GM12874 (cell line): ENCODE measurements at regions not wholly inside any gene's neighbourhood (a gene's known extent, or its start where the extent isn't known, plus 50 kb on each side); places are given as distances from the start of the nearest gene placed in this dataset.

Source experiments
- CTCF ChIP-seq: IDR thresholded peaks from 2 replicates; pipeline ENCODE4 v1.5.1; 2011; ENCODE audit warnings: low read depth, mild to moderate bottlenecking, control low read depth, low read length, moderate library complexity; ENCODE audit not compliant: insufficient read depth

- TF ChIP-seq CTCF = no peak
Observed at GRCh38 chr4:95660719-95661118, 111.9 kb upstream of the UNC5C start.

DNA sequence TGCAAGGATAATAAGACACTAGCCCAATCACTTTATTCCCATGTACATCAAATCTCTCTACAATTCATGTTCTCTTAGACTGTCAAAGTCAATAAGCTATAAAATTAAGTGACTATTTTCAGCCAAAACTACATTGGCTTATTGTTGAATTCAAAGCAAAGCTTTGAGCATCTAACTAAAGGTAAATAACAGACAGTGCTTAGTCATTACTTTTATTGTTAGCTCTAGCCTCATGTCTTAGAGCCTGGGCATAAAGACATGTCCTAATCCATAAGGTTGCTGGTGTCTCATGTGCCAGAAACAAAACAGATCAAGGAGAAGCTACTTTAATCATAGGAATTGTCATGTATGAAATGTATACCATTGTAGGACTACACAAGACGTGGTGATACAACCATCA lies 103.1 kb upstream of the UNC5C start:
- TF ChIP-seq CTCF = no peak

DNA sequence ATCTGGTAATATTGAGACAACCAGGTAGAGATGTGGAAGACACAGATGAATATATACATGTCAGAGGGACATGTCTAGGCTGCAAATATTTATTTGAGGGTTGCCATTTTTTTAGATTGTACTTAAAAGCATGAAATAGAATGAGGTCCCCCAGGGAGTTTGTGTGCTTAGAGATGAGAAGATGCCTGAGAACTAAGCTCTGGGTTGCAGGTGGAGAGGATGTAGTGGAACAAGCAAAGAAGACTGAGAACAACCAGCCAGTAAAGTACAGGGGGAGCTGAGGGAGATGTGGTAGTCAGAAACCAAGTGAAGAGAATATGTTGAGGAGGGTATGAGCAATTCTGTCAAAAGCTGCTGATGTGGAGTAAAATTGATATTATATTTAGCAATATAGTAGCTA lies 95.6 kb upstream of the UNC5C start:
- no peak for TF ChIP-seq CTCF

DNA sequence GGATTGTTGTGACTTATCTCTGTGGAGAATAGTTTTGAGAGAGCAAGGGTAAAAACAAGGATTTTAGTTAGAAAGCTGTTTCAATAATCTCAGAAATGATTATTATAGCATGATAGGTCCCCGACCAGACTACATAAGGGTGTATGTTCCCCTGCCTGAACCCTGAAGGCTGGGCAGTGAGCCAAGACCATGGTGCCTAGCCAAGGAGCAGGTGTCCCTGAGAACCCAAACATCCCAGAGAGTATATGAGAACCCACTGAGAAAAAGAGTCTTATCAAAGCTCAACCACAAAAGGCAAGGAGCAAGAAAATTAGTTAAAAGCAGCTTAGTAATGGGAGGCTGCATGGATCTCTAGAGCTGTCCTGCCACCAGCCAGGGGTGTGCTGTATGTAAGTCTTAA lies 94.9 kb upstream of the UNC5C start:
- TF ChIP-seq CTCF = no peak

DNA sequence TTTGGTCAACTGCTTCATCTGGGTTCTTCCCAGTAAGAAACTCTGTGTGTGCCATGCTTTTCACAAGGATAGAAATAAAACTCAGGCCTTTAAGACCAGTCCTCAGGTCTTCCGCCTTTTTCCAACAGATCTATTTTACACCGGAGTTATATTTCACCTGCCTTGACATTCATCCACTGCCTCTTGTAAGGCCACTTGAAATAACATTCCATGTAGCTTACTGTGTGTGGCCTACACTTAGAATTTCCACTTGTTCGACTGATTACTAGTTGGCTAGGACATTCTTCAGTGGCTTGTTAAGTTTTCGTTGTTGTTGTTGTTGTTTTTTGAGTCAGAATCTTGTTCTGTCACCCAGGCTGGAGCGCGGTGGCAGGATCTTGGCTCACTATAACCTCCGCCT lies 92.8 kb upstream of the UNC5C start:
- TF ChIP-seq CTCF = no peak

- no peak for TF ChIP-seq CTCF
Observed at GRCh38 chr4:95640311-95640710, 91.5 kb upstream of the UNC5C start.

DNA sequence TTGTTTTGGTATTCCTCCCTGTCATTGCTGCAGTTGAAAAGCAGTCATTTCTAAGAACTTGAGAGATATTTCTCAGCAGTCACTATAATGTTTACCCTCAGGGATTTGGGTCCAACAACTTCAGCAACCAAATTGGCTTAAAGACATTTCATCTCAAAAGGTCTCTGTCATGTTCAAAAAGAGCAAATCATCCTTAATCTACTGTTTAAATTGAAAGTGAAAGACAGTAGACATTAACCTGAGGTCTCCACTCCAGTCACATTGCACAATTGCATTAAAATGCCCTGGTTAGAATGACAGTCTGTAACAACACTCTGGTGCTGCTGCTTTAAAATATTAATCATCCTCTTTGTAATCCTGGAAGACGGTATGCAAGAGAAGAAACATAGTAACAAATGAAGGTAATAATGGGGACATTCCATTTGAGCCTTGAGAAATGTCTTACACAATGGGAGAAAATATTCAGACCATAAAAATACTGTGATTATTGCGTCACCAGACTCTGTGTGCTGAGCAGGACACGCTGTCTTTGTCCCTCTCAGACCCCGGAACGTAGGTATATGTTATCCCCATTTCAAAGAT lies 90.2 kb upstream of the UNC5C start:
- no peak for TF ChIP-seq CTCF
